ENCODE measurements at regions not wholly inside any gene's neighbourhood (a gene's known extent, or its start where the extent isn't known, plus 50 kb on each side); places are given as distances from the start of the nearest gene placed in this dataset.

- TF ChIP-seq GATA2 (IDR thresholded peaks at IDR 0.05; ENCODE audit: low read depth, low read length) (no peak), GATA3 (IDR thresholded peaks at IDR 0.05; ENCODE audit: low read depth, low read length) (no peak)
Observed at GRCh38 chr13:103692442-103692841, 626.2 kb upstream of the SLC10A2 start.

All from SH-SY5Y (cell line).